Fibroblast of lung (primary cell): ENCODE measurements at regions not wholly inside any gene's neighbourhood (a gene's known extent, or its start where the extent isn't known, plus 50 kb on each side); places are given as distances from the start of the nearest gene placed in this dataset.

Experiments
- EZH2 ChIP-seq: IDR thresholded peaks from 2 replicates; pipeline ENCODE4 v1.5.1; 2012; ENCODE audit warnings: low read length, control low read depth, mild to moderate bottlenecking; ENCODE audit errors: missing control alignments
- TF ChIP-seq, protein P1 (sequence below), 2 donors: IDR thresholded peaks in 1 of 2; conservative IDR thresholded peaks in 1 of 2; 1 replicate in 1 of 2; 2 replicates in 1 of 2; pipeline ENCODE4 v1.5.1; 2011 to 2012; ENCODE audit warnings: low read length in 2 of 2, control low read depth in 1 of 2, inconsistent platforms in 1 of 2, low read depth in 1 of 2, mild to moderate bottlenecking in 1 of 2

DNA sequence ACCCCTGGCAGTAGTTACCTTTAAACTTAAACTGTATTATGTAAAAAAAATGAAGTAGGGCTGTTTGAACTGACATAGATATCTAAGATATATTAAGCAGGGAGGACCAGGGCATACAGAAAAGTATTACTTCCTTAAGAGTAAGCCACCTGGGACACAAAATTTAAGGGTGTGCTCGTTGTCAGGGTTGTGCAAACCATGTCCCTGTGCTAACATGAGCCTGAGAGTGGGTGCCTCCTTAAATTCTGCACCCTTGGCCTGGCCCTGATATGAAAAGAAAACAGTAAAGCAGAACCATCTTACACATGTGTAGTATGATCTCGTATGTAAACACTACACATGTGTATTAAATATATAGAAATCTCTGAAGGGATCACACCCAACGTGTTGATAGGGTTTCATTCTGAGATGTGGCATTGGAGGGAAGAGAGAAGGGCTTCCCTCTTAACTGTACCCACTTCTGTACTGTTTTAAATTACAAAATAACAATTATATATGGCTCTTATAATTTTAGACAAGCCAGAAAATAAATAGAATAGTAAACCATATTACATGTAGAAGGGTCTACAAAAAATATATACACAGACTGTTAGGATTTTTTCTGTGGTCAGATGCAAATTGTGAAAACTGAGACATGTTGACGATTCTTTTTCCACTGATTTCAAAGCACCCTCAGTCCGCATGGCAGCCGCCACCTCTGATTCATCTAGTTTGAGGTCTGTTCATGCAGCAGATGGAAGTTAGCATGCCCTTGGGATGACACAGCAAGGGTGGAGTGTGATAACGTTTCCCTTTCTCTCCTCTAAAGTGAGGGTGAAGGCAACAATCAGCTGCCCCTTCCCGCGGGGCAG lies 400.8 kb upstream of the PROK2 start:
- TF ChIP-seq, protein P1, sequence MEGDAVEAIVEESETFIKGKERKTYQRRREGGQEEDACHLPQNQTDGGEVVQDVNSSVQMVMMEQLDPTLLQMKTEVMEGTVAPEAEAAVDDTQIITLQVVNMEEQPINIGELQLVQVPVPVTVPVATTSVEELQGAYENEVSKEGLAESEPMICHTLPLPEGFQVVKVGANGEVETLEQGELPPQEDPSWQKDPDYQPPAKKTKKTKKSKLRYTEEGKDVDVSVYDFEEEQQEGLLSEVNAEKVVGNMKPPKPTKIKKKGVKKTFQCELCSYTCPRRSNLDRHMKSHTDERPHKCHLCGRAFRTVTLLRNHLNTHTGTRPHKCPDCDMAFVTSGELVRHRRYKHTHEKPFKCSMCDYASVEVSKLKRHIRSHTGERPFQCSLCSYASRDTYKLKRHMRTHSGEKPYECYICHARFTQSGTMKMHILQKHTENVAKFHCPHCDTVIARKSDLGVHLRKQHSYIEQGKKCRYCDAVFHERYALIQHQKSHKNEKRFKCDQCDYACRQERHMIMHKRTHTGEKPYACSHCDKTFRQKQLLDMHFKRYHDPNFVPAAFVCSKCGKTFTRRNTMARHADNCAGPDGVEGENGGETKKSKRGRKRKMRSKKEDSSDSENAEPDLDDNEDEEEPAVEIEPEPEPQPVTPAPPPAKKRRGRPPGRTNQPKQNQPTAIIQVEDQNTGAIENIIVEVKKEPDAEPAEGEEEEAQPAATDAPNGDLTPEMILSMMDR (conservative IDR thresholded peaks at IDR 0.05 in 1 of 2, IDR thresholded peaks at IDR 0.05 in 1 of 2; ENCODE audit: low read depth in 1 of 2, low read length in 2 of 2) = no peak
- no peak for TF ChIP-seq EZH2
